NB4 (cell line): ENCODE measurements at regions not wholly inside any gene's neighbourhood (a gene's known extent, or its start where the extent isn't known, plus 50 kb on each side); places are given as distances from the start of the nearest gene placed in this dataset.

Experiments
- DNase-seq: peaks from one replicate; pipeline ENCODE4 v3.0.0; 2010; ENCODE audit warnings: low read depth
- H3K4me3 ChIP-seq: one replicate; pipeline ENCODE4 v1.5.1; 2011; ENCODE audit warnings: mild to moderate bottlenecking, low read depth, low read length, moderate library complexity
- MYC ChIP-seq: IDR thresholded peaks from 2 replicates; pipeline ENCODE4 v1.6.1; 2011; ENCODE audit warnings: low read depth, low read length
- POLR2A ChIP-seq: IDR thresholded peaks from 2 replicates; pipeline ENCODE4 v1.6.1; 2011; ENCODE audit warnings: mild to moderate bottlenecking; ENCODE audit not compliant: insufficient read length; ENCODE audit errors: extremely low read depth
- TF ChIP-seq, protein P1 (sequence below): IDR thresholded peaks from one replicate; pipeline ENCODE4 v1.5.1; 2012; ENCODE audit warnings: low read depth, low read length
- TF ChIP-seq, protein P2 (sequence below): IDR thresholded peaks from 2 replicates; pipeline ENCODE4 v1.6.1; 2011; ENCODE audit warnings: low read depth, low read length

DNA sequence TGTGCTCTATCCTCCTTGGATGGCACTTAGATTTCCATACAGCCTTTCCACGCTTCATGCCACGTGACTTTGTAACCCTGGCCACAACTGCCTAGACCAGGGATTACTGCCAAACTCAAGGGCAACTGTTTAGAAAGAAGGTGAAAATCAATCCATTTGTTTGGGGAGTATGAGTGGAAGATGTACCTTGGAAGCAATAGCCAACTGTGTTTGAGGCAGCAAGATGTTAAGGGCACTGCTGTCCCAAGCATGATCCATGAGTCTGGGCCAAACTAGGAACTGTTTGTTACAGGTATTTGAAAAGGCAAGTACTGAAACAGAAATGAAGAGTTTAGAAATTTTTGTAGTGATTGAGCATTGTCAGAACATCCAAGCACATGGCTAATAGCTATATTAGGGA, 138.9 kb downstream of the CDC42EP3 start:
- no peak for DNase-seq
- H3K4me3 ChIP-seq, result no peak overlapping the region
- no peak for TF ChIP-seq MYC
- TF ChIP-seq, protein P1, sequence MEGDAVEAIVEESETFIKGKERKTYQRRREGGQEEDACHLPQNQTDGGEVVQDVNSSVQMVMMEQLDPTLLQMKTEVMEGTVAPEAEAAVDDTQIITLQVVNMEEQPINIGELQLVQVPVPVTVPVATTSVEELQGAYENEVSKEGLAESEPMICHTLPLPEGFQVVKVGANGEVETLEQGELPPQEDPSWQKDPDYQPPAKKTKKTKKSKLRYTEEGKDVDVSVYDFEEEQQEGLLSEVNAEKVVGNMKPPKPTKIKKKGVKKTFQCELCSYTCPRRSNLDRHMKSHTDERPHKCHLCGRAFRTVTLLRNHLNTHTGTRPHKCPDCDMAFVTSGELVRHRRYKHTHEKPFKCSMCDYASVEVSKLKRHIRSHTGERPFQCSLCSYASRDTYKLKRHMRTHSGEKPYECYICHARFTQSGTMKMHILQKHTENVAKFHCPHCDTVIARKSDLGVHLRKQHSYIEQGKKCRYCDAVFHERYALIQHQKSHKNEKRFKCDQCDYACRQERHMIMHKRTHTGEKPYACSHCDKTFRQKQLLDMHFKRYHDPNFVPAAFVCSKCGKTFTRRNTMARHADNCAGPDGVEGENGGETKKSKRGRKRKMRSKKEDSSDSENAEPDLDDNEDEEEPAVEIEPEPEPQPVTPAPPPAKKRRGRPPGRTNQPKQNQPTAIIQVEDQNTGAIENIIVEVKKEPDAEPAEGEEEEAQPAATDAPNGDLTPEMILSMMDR, result no peak
- TF ChIP-seq, protein P2, sequence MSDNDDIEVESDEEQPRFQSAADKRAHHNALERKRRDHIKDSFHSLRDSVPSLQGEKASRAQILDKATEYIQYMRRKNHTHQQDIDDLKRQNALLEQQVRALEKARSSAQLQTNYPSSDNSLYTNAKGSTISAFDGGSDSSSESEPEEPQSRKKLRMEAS, result no peak
- TF ChIP-seq POLR2A, result no peak

- TF ChIP-seq, protein P1, result no peak
- no peak for TF ChIP-seq POLR2A
- no peak for TF ChIP-seq MYC
- TF ChIP-seq, protein P2, result no peak
- no peak overlapping the region for H3K4me3 ChIP-seq
- no peak for DNase-seq
Measured at GRCh38 chr2:37537316-37537715, 134.1 kb downstream of the CDC42EP3 start.

DNA sequence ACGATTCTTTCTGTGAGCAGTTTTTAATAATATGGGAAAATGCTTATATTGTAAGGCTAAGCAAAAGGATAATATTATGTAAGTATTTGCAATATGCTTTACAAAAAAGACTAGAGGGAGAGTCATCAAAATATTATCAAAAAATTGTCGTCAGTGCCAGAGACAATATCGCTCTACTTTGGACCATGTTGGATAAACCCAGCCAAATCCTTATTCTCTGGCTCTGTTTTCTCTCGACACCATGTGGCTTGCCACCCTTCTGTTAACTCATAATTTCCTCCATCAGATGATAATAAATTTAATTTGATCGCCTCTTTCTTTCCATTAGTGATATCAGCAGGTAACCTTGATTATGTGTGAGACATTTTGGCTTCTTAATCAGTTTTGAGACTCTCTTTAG, 129.9 kb downstream of the CDC42EP3 start:
- TF ChIP-seq POLR2A (no peak), MYC (no peak)
- TF ChIP-seq, protein P2, result no peak
- TF ChIP-seq, protein P1, result no peak
- DNase-seq, result no peak
- no peak overlapping the region for H3K4me3 ChIP-seq

DNA sequence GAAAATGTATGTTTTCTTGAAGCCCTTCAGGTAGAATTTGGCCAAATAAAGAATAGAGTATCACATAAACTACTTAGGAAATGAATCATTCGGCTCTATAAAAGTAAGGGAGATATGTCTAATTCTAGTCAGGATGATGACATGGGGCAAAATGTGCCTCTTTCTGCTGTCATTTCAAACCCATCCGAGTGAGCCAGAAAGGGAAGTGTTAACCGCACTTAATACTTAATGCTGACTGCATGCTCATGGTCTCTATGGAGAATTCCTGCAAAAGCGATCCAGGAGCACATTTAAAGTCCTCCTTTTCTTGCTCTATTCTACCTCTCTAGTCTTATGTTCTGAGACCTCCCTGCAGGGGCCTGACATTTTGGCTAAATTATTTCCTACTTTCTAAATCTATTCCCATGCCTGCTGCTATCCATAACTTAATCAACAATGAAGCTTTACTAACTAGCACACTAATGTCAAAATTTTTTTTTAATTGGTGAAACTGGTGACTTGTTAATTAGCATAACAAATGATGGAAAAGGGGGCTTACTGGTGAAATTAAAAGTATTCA, 127.4 kb downstream of the CDC42EP3 start:
- H3K4me3 ChIP-seq, result no peak overlapping the region
- no peak for DNase-seq
- TF ChIP-seq MYC (no peak), POLR2A (no peak)
- TF ChIP-seq, protein P1, result no peak
- TF ChIP-seq, protein P2, result no peak

DNA sequence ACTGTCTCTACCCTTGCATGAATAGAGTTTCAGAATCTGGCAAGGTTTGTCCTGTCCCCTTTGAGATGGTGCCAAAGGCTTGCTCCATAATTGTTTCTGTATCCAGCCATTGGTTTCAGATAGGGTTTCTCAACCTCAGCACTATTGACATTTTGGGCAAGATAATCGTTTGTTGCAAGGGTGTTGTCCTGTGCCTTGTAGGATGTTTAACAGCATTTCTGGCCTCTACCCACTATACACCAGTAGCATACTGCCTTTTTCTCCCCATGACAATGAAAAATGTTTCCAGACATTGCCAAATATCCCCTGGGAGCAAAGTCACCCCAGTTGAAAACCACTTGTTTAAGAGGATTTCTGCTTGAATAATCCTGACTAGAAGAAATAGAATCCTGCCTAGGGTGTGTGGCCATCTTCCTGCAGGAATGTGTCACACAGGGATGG, 126.8 kb downstream of the CDC42EP3 start:
- TF ChIP-seq POLR2A, result no peak
- TF ChIP-seq, protein P2, result no peak
- TF ChIP-seq, protein P1, result no peak
- TF ChIP-seq MYC, result no peak
- DNase-seq, result no peak
- no peak overlapping the region for H3K4me3 ChIP-seq

GRCh38 chr2:37549598-37549997, 121.8 kb downstream of the CDC42EP3 start:
- H3K4me3 ChIP-seq, result no peak overlapping the region
- no peak for TF ChIP-seq MYC
- TF ChIP-seq, protein P2, result no peak
- TF ChIP-seq, protein P1, result no peak
- no peak for TF ChIP-seq POLR2A
- no peak for DNase-seq
